22Rv1 (cell line): ENCODE measurements at regions not wholly inside any gene's neighbourhood (a gene's known extent, or its start where the extent isn't known, plus 50 kb on each side); places are given as distances from the start of the nearest gene placed in this dataset.

ENCODE experiments used
- ZFX ChIP-seq: fragments of 450-650 bp; IDR thresholded peaks from 2 replicates; pipeline ENCODE4 v1.6.1; 2017; ENCODE audit warnings: antibody characterized with exemption, borderline replicate concordance
- TF ChIP-seq, protein P1 (sequence below): fragments of 450-650 bp; IDR thresholded peaks from 2 replicates; pipeline ENCODE4 v1.5.1; 2017; ENCODE audit warnings: mild to moderate bottlenecking

DNA sequence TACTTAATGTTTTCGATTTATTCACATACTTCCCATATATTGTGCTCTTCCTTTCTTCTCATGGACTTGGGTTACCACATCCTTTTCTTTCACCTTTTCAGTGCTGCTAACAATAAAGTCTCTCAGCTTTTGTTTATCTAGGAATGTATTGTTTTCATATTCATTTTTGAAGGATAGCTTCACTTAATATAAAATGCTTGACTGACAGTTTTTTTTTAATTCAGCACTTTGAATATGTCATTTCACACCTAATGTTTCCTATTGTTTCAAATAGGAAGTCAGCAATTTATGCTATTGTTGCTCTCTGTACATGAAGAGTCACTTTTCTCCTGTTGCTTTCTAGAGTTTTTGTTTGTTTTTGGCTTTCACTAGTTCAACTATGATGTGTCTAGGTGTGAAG lies 738.3 kb upstream of the STXBP6 start:
- TF ChIP-seq, protein P1, sequence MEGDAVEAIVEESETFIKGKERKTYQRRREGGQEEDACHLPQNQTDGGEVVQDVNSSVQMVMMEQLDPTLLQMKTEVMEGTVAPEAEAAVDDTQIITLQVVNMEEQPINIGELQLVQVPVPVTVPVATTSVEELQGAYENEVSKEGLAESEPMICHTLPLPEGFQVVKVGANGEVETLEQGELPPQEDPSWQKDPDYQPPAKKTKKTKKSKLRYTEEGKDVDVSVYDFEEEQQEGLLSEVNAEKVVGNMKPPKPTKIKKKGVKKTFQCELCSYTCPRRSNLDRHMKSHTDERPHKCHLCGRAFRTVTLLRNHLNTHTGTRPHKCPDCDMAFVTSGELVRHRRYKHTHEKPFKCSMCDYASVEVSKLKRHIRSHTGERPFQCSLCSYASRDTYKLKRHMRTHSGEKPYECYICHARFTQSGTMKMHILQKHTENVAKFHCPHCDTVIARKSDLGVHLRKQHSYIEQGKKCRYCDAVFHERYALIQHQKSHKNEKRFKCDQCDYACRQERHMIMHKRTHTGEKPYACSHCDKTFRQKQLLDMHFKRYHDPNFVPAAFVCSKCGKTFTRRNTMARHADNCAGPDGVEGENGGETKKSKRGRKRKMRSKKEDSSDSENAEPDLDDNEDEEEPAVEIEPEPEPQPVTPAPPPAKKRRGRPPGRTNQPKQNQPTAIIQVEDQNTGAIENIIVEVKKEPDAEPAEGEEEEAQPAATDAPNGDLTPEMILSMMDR: no peak
- TF ChIP-seq ZFX: no peak
